ENCODE measurements at regions not wholly inside any gene's neighbourhood (a gene's known extent, or its start where the extent isn't known, plus 50 kb on each side); places are given as distances from the start of the nearest gene placed in this dataset.
A peak's percentile ranks its signal among the peaks of the same experiment; 100 is the strongest.

DNA sequence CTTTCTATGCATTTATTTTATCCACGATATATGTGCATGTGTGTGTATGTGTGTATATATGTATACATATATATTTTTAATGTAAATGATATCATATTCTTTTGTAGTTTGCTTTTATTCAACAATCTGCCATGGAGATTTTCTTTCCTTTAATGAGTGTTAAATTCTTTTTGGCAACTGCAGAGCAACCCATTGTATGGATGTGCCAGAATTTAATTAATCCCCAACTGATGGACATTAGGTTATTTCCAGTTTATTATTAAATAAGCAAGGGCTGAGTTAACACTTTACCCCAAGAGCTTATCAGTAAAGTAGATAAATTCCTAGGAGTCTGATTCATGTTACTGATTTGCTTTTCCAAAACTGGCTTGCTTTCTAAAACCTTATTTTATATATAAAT lies 58.9 kb upstream of the CD28 start:
- TF ChIP-seq, protein P1, sequence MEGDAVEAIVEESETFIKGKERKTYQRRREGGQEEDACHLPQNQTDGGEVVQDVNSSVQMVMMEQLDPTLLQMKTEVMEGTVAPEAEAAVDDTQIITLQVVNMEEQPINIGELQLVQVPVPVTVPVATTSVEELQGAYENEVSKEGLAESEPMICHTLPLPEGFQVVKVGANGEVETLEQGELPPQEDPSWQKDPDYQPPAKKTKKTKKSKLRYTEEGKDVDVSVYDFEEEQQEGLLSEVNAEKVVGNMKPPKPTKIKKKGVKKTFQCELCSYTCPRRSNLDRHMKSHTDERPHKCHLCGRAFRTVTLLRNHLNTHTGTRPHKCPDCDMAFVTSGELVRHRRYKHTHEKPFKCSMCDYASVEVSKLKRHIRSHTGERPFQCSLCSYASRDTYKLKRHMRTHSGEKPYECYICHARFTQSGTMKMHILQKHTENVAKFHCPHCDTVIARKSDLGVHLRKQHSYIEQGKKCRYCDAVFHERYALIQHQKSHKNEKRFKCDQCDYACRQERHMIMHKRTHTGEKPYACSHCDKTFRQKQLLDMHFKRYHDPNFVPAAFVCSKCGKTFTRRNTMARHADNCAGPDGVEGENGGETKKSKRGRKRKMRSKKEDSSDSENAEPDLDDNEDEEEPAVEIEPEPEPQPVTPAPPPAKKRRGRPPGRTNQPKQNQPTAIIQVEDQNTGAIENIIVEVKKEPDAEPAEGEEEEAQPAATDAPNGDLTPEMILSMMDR (IDR thresholded peaks at IDR 0.05), result no peak
- Mint-ChIP-seq H3K4me3 (ENCODE audit: unreplicated experiment) (no peak overlapping the region), H3K9me3 (ENCODE audit: unreplicated experiment) (no peaks in the 10 kb centered on the region), H3K4me1 (ENCODE audit: unreplicated experiment) (peaks cover 25% of the 10 kb centered on the region), H3K27ac (ENCODE audit: unreplicated experiment) (no peak overlapping the region), H3K27me3 (ENCODE audit: unreplicated experiment) (no peaks in the 10 kb centered on the region), H3K36me3 (ENCODE audit: unreplicated experiment) (no peaks in the 10 kb centered on the region)
- no peak for DNase-seq (ENCODE audit: extremely low spot score, unreplicated experiment)

DNA sequence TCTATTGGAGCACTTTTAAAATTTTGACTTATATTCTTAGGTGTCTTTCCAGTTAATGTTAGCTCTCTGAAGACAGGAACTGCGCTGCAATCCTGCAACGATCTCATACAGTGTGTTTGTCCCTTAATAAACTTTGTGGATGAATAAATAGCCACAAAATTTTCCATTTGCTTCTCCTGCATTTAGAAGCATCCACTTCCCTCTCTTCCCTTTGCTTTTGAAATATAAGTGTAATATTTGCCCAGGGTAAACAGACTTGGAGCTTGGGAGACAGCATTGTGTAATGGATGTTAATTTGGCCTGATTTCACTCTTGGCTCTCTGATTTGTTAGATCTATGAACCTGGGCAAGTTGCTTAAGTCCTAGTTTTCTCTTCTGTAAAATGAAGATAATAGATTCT lies 58.2 kb upstream of the CD28 start:
- H3K4me1 Mint-ChIP-seq (ENCODE audit: unreplicated experiment), result peaks cover 25% of the 10 kb centered on the region
- no peaks in the 10 kb centered on the region for H3K36me3 Mint-ChIP-seq (ENCODE audit: unreplicated experiment)
- no peak overlapping the region for H3K4me3 Mint-ChIP-seq (ENCODE audit: unreplicated experiment)
- no peaks in the 10 kb centered on the region for H3K9me3 Mint-ChIP-seq (ENCODE audit: unreplicated experiment)
- no peaks in the 10 kb centered on the region for H3K27me3 Mint-ChIP-seq (ENCODE audit: unreplicated experiment)
- TF ChIP-seq, protein P1 (IDR thresholded peaks at IDR 0.05), result no peak
- DNase-seq (ENCODE audit: extremely low spot score, unreplicated experiment), result no peak
- H3K27ac Mint-ChIP-seq (ENCODE audit: unreplicated experiment), result no peak overlapping the region

DNA sequence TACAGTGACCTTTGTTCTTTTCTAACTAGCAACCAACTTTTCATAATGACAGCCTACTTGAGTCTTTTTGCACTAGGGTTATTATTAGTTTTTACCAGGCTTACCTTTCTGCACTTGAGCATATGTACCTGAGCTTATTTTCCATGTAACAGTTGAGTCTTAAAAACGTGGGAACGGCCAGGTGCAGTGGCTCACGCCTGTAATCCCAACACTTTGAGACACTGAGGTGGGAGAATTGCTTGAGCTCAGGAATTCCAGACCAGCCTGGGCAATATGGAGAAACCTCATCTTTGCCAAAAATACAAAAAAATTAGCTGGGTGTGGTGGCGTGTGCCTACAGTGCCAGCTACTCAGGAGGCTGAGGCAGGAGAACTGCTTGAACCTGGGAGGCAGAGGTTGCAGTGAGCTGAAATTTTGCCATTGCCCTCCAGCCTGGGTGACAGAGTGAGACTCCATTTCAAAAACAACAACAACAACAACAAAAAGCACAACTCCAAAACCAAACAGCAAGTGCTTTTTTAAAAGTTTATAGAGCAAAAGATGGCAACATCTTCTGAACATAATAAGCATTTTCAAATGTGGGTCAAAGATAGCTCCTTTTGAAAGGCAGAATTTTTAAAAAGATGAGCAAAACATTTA lies 57.1 kb upstream of the CD28 start:
- DNase-seq (ENCODE audit: extremely low spot score, unreplicated experiment), result no peak
- Mint-ChIP-seq H3K36me3 (ENCODE audit: unreplicated experiment) (no peaks in the 10 kb centered on the region), H3K4me1 (ENCODE audit: unreplicated experiment) (peaks cover 25% of the 10 kb centered on the region), H3K9me3 (ENCODE audit: unreplicated experiment) (no peaks in the 10 kb centered on the region), H3K27me3 (ENCODE audit: unreplicated experiment) (no peaks in the 10 kb centered on the region), H3K4me3 (ENCODE audit: unreplicated experiment) (no peak overlapping the region), H3K27ac (ENCODE audit: unreplicated experiment) (no peak overlapping the region)
- TF ChIP-seq, protein P1 (IDR thresholded peaks at IDR 0.05), result no peak

DNA sequence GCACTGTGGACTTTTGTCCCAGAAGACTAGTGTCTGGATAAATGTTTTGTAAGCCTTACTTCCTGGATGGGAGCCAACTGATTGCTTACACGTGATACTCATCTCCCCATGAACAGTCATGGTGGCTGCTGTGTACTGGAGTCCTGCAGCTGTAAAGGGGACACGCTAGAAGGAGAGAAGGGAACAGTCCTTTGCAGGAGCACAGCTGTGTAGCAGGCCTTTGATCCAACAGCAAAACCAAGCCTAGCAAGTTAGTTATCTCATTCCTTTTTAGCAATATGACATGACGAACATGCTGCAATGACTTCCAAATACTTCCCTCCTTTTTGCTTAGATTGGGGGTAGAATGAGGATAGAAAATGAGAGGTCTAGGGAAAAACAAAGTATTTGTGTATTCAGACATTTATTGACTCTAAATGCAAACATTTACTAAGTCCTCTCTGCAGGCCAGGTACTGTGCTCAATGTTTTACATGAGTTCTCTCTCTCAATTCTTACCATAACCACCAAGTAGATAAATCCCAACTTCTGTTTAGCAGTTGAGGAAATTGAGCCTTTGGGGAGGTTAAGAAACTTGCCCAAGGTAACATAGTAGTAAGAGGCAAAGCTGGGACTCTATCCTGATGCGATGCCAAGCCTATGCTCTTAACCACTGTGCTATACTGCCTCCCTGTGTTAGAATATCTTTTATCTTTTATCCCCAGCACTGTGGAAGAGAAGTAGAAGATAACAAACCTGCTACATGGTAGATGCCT lies 55.4 kb upstream of the CD28 start:
- Mint-ChIP-seq H3K9me3 (ENCODE audit: unreplicated experiment) (no peaks in the 10 kb centered on the region), H3K4me1 (ENCODE audit: unreplicated experiment) (peaks cover 25% of the 10 kb centered on the region), H3K36me3 (ENCODE audit: unreplicated experiment) (no peaks in the 10 kb centered on the region), H3K27ac (ENCODE audit: unreplicated experiment) (no peak overlapping the region), H3K27me3 (ENCODE audit: unreplicated experiment) (no peaks in the 10 kb centered on the region), H3K4me3 (ENCODE audit: unreplicated experiment) (no peak overlapping the region)
- no peak for DNase-seq (ENCODE audit: extremely low spot score, unreplicated experiment)
- TF ChIP-seq, protein P1 (IDR thresholded peaks at IDR 0.05), result peak; percentile 34

- Mint-ChIP-seq H3K36me3 (ENCODE audit: unreplicated experiment) (no peaks in the 10 kb centered on the region), H3K4me1 (ENCODE audit: unreplicated experiment) (peaks cover 25% of the 10 kb centered on the region), H3K27ac (ENCODE audit: unreplicated experiment) (no peak overlapping the region), H3K4me3 (ENCODE audit: unreplicated experiment) (no peak overlapping the region), H3K27me3 (ENCODE audit: unreplicated experiment) (no peaks in the 10 kb centered on the region), H3K9me3 (ENCODE audit: unreplicated experiment) (no peaks in the 10 kb centered on the region)
- no peak for DNase-seq (ENCODE audit: extremely low spot score, unreplicated experiment)
- TF ChIP-seq, protein P1 (IDR thresholded peaks at IDR 0.05), result peak; percentile 2
Measured at GRCh38 chr2:203651621-203652020, 54.8 kb upstream of the CD28 start.

All from osteocyte (in vitro differentiated cells).